22Rv1 (cell line): ENCODE measurements at regions not wholly inside any gene's neighbourhood (a gene's known extent, or its start where the extent isn't known, plus 50 kb on each side); places are given as distances from the start of the nearest gene placed in this dataset.

ENCODE experiments used
- ZFX ChIP-seq: fragments of 450-650 bp; IDR thresholded peaks from 2 replicates; pipeline ENCODE4 v1.6.1; 2017; ENCODE audit warnings: antibody characterized with exemption, borderline replicate concordance
- TF ChIP-seq, protein P1 (sequence below): fragments of 450-650 bp; IDR thresholded peaks from 2 replicates; pipeline ENCODE4 v1.5.1; 2017; ENCODE audit warnings: mild to moderate bottlenecking

- TF ChIP-seq, protein P1, sequence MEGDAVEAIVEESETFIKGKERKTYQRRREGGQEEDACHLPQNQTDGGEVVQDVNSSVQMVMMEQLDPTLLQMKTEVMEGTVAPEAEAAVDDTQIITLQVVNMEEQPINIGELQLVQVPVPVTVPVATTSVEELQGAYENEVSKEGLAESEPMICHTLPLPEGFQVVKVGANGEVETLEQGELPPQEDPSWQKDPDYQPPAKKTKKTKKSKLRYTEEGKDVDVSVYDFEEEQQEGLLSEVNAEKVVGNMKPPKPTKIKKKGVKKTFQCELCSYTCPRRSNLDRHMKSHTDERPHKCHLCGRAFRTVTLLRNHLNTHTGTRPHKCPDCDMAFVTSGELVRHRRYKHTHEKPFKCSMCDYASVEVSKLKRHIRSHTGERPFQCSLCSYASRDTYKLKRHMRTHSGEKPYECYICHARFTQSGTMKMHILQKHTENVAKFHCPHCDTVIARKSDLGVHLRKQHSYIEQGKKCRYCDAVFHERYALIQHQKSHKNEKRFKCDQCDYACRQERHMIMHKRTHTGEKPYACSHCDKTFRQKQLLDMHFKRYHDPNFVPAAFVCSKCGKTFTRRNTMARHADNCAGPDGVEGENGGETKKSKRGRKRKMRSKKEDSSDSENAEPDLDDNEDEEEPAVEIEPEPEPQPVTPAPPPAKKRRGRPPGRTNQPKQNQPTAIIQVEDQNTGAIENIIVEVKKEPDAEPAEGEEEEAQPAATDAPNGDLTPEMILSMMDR, result no peak
- no peak for TF ChIP-seq ZFX
Measured at GRCh38 chr16:86368261-86368660, 142.1 kb upstream of the FOXF1 start.
